B cell (primary cell): ENCODE measurements at regions not wholly inside any gene's neighbourhood (a gene's known extent, or its start where the extent isn't known, plus 50 kb on each side); places are given as distances from the start of the nearest gene placed in this dataset.

Experiments used
- ATAC-seq: fragments of 200-7000 bp; cut with Tn5 transposase; one replicate; pipeline ENCODE4 v1.10.0; 2021; ENCODE audit warnings: low read depth, mild to moderate bottlenecking, moderate number of reproducible peaks, moderate library complexity
- CTCF ChIA-PET: fragments of 350-600 bp; sonication (Branson Sonifier 250); formaldehyde crosslinking; loops from one replicate; lab custom pipeline; 2021; ENCODE audit warnings: antibody characterized with exemption, inconsistent platforms; lab: Charles Lee
- POLR2A ChIA-PET: fragments of 350-600 bp; sonication (Branson Sonifier 250); formaldehyde crosslinking; loops from one replicate; lab custom pipeline; 2021; ENCODE audit warnings: antibody characterized with exemption; lab: Charles Lee
- DNase-seq: peaks from one replicate; pipeline ENCODE4 v3.0.0; 2013
- H2AFZ ChIP-seq: 2 replicates; pipeline ENCODE4 v1.6.1; 2012; ENCODE audit warnings: mild to moderate bottlenecking, low read depth, low read length; ENCODE audit not compliant: insufficient read depth, poor library complexity, severe bottlenecking
- H3K27ac ChIP-seq, 2 donors: 1 replicate in 1 of 2; 2 replicates in 1 of 2; pipeline ENCODE4 v1.5.1; 2012 to 2013; ENCODE audit warnings: low read length in 2 of 2, mild to moderate bottlenecking in 2 of 2, moderate library complexity in 1 of 2
- H3K27me3 ChIP-seq, 4 experiments: fragments of 200-600 bp in 1 of 4; sonication (generic) in 1 of 4; replicated peaks in 1 of 4; 1 replicate in 2 of 4; 2 replicates in 2 of 4; pipeline versions ENCODE4 v1.6.1 to v1.7.0; 2013 to 2016; ENCODE audit warnings: low read length in 3 of 4, mild to moderate bottlenecking in 2 of 4, mixed read lengths in 1 of 4, moderate library complexity in 1 of 4; ENCODE audit not compliant: insufficient read depth in 4 of 4, control insufficient read depth in 3 of 4; ENCODE audit errors: control extremely low read depth in 1 of 4
- H3K36me3 ChIP-seq, 2 experiments: replicated peaks in 1 of 2; 1 replicate in 1 of 2; 2 replicates in 1 of 2; pipeline versions ENCODE4 v1.6.1 to v1.7.1; 2013; ENCODE audit warnings: low read length in 1 of 2; ENCODE audit not compliant: insufficient read depth in 2 of 2, control insufficient read depth in 1 of 2; ENCODE audit errors: control extremely low read depth in 1 of 2, extremely low read depth in 1 of 2
- H3K4me1 ChIP-seq, 2 donors: fragments of 200-600 bp in 1 of 2; sonication (generic) in 1 of 2; 1 replicate in 1 of 2; 2 replicates in 1 of 2; pipeline versions ENCODE4 v1.5.1 to v1.6.1; 2013 to 2017; ENCODE audit warnings: low read length in 2 of 2; ENCODE audit not compliant: control insufficient read depth in 2 of 2, insufficient read depth in 2 of 2
- H3K4me2 ChIP-seq: replicated peaks from 2 replicates; pipeline ENCODE3; 2012; ENCODE audit warnings: mild to moderate bottlenecking, low read depth, low read length; ENCODE audit not compliant: poor library complexity, severe bottlenecking
- H3K4me3 ChIP-seq, 5 experiments: fragments of 200-600 bp in 1 of 5; sonication (generic) in 1 of 5; 1 replicate in 3 of 5; 2 replicates in 2 of 5; pipeline versions ENCODE4 v1.5.1 to v1.7.0; 2011 to 2016; ENCODE audit warnings: low read length in 4 of 5, mild to moderate bottlenecking in 4 of 5, low read depth in 2 of 5, control low read depth in 1 of 5, moderate library complexity in 1 of 5; ENCODE audit not compliant: insufficient read depth in 1 of 5; ENCODE audit errors: control extremely low read depth in 1 of 5, extremely low read depth in 1 of 5
- H3K79me2 ChIP-seq: fragments of 200-600 bp; sonication (generic); one replicate; pipeline ENCODE4 v1.6.0; 2016; ENCODE audit warnings: low read length; ENCODE audit not compliant: control insufficient read depth, insufficient read depth
- H3K9ac ChIP-seq: fragments of 200-600 bp; sonication (generic); 2 replicates; pipeline ENCODE4 v1.6.1; 2017; ENCODE audit warnings: mild to moderate bottlenecking, low read length, moderate library complexity
- H3K9me3 ChIP-seq, 3 donors: one replicate each; pipeline versions ENCODE4 v1.6.1 to v1.7.1; 2013; ENCODE audit warnings: low read length in 2 of 3; ENCODE audit not compliant: control insufficient read depth in 2 of 3, insufficient read depth in 1 of 3; ENCODE audit errors: control extremely low read depth in 1 of 3
- H4K20me1 ChIP-seq: 2 replicates; pipeline ENCODE4 v1.6.0; 2012; ENCODE audit warnings: mild to moderate bottlenecking, low read length; ENCODE audit not compliant: insufficient read depth, control insufficient read depth, poor library complexity, severe bottlenecking
- H3K27ac Mint-ChIP-seq: one replicate; pipeline ENCODE4 v1.8.0; 2021; ENCODE audit warnings: mixed read lengths
- H3K27me3 Mint-ChIP-seq: one replicate; pipeline ENCODE4 v1.8.0; 2021; ENCODE audit warnings: mixed read lengths
- H3K4me1 Mint-ChIP-seq: one replicate; pipeline ENCODE4 v1.8.0; 2021; ENCODE audit warnings: mixed read lengths
- H3K4me3 Mint-ChIP-seq: one replicate; pipeline ENCODE4 v1.8.0; 2021; ENCODE audit warnings: mixed read lengths
- H3K9me3 Mint-ChIP-seq: one replicate; pipeline ENCODE4 v1.8.0; 2022; ENCODE audit warnings: mixed read lengths; ENCODE audit not compliant: insufficient read depth
- CTCF ChIP-seq: fragments of 200-600 bp; IDR thresholded peaks from one replicate; pipeline ENCODE4 v1.8.0; 2022; ENCODE audit warnings: antibody characterized with exemption, mild to moderate bottlenecking
- EZH2 ChIP-seq: IDR thresholded peaks from 2 replicates; pipeline ENCODE4 v1.6.1; 2012; ENCODE audit warnings: borderline replicate concordance, low read depth, mild to moderate bottlenecking, moderate library complexity, low read length; ENCODE audit not compliant: insufficient read depth, poor library complexity, severe bottlenecking
- WGBS: methylation state at CpG from one replicate; pipeline ENCODE4 v1.1.5; 2013; ENCODE audit warnings: missing lambda C conversion rate; ENCODE audit not compliant: insufficient coverage; 5-methylcytosine and 5-hydroxymethylcytosine counted together
- intact Hi-C: fragments of 100-400 bp; cut with micrococcal nuclease; formaldehyde crosslinking; loops from one replicate; pipeline ENCODE4 v1.10.0; 2022

GRCh38 chr20:56988446-56988845, 278.0 kb downstream of the BMP7 start:
- WGBS = 78% methylated on average over 8 of the region's 8 CpGs
- no peak overlapping the region for H3K27ac Mint-ChIP-seq
- Histone ChIP-seq H3K9me3 (peaks cover 0 to 10% (median 5%) of the 10 kb centered on the region in 3 donors), H3K4me3 (no peak overlapping the region), H2AFZ (no peak overlapping the region), H3K9ac (no peak overlapping the region), H3K4me2 (no peak overlapping the region), H3K36me3 (no peaks in the 10 kb centered on the region), H3K4me1 (no peaks in the 10 kb centered on the region), H3K79me2 (no peaks in the 10 kb centered on the region), H3K27ac (no peak overlapping the region), H4K20me1 (no peaks in the 10 kb centered on the region), H3K27me3 (peaks cover 0 to 5% (median 0%) of the 10 kb centered on the region in 4 experiments)
- ChIA-PET CTCF (no interaction called here), POLR2A (no interaction called here)
- TF ChIP-seq CTCF (no peak), EZH2 (no peak)
- H3K27me3 Mint-ChIP-seq = peaks cover 13% of the 10 kb centered on the region
- no peak overlapping the region for H3K4me3 Mint-ChIP-seq
- no peak for DNase-seq
- no peaks in the 10 kb centered on the region for H3K4me1 Mint-ChIP-seq
- intact Hi-C loops = no loop called here
- no peak for ATAC-seq
- peaks cover 8% of the 10 kb centered on the region for H3K9me3 Mint-ChIP-seq

- POLR2A ChIA-PET = no interaction called here
- no peak for ATAC-seq
- intact Hi-C loops = no loop called here
- no peaks in the 10 kb centered on the region for H4K20me1 ChIP-seq
- no peak for TF ChIP-seq CTCF
- no peak for TF ChIP-seq EZH2
- no peak overlapping the region for H3K9ac ChIP-seq
- Mint-ChIP-seq H3K27ac (no peak overlapping the region), H3K27me3 (peaks cover 13% of the 10 kb centered on the region), H3K9me3 (peaks cover 4% of the 10 kb centered on the region), H3K4me3 (no peak overlapping the region), H3K4me1 (no peaks in the 10 kb centered on the region)
- WGBS = no CpG with 5 or more reads among the region's 3 CpGs
- peaks cover 0 to 5% (median 0%) of the 10 kb centered on the region in 4 experiments for H3K27me3 ChIP-seq
- H3K79me2 ChIP-seq = no peaks in the 10 kb centered on the region
- no peak overlapping the region for H3K27ac ChIP-seq
- no peak overlapping the region for H2AFZ ChIP-seq
- no peaks in the 10 kb centered on the region for H3K4me1 ChIP-seq
- no peak overlapping the region for H3K4me3 ChIP-seq
- H3K9me3 ChIP-seq = peaks cover 0 to 6% (median 5%) of the 10 kb centered on the region in 3 donors
- H3K4me2 ChIP-seq = no peak overlapping the region
- CTCF ChIA-PET = no interaction called here
- H3K36me3 ChIP-seq = no peaks in the 10 kb centered on the region
- no peak for DNase-seq
Measured at GRCh38 chr20:56989516-56989915, 276.9 kb downstream of the BMP7 start.
